ENCODE measurements at regions not wholly inside any gene's neighbourhood (a gene's known extent, or its start where the extent isn't known, plus 50 kb on each side); places are given as distances from the start of the nearest gene placed in this dataset.

DNA sequence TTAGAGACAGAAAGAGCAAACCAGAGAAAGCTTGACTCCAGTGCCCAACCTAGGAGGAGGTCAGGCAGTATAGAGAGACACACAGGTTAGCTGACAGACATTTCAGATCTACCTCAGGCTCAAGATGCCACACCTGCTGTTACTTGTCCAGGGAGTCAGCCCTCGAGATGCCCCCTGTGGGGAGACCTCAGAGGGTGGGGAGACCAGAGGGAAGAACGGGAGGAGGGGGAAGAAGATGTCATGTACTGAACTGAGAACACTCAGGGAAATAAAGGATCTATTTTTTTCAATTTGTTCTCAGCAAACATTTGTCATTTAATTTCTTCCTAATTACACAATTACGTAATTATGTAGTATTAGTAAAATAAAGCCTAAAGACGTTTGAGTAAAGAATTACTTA, 196.3 kb upstream of the CADM1 start:
- TF ChIP-seq, protein P1, sequence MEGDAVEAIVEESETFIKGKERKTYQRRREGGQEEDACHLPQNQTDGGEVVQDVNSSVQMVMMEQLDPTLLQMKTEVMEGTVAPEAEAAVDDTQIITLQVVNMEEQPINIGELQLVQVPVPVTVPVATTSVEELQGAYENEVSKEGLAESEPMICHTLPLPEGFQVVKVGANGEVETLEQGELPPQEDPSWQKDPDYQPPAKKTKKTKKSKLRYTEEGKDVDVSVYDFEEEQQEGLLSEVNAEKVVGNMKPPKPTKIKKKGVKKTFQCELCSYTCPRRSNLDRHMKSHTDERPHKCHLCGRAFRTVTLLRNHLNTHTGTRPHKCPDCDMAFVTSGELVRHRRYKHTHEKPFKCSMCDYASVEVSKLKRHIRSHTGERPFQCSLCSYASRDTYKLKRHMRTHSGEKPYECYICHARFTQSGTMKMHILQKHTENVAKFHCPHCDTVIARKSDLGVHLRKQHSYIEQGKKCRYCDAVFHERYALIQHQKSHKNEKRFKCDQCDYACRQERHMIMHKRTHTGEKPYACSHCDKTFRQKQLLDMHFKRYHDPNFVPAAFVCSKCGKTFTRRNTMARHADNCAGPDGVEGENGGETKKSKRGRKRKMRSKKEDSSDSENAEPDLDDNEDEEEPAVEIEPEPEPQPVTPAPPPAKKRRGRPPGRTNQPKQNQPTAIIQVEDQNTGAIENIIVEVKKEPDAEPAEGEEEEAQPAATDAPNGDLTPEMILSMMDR (IDR thresholded peaks at IDR 0.05), result no peak
- no peak for TF ChIP-seq POLR2A (IDR thresholded peaks at IDR 0.05)
- no peak for TF ChIP-seq EP300 (IDR thresholded peaks at IDR 0.05)
